ENCODE measurements at regions not wholly inside any gene's neighbourhood (a gene's known extent, or its start where the extent isn't known, plus 50 kb on each side); places are given as distances from the start of the nearest gene placed in this dataset.

GRCh38 chr3:193992425-193993037, 143.4 kb upstream of the HES1 start:
- TF ChIP-seq EZH2 (IDR thresholded peaks at IDR 0.05; ENCODE audit: low read depth, low read length, severe bottlenecking) (no peak), SIN3A (conservative IDR thresholded peaks at IDR 0.05 in 1 of 2, IDR thresholded peaks at IDR 0.05 in 1 of 2; ENCODE audit: low read depth in 1 of 2, low read length in 2 of 2) (no peak), CTCF (IDR thresholded peaks at IDR 0.05; ENCODE audit: control extremely low read depth in 1 of 3, insufficient read depth in 1 of 3, low read depth in 1 of 3, low read length in 3 of 3) (no peak), YY1 (IDR thresholded peaks at IDR 0.05; ENCODE audit: low read depth, low read length) (no peak), POLR2A (IDR thresholded peaks at IDR 0.05; ENCODE audit: control extremely low read depth in 1 of 2, low read depth in 2 of 2, low read length in 2 of 2) (no peak), EGR1 (IDR thresholded peaks at IDR 0.05; ENCODE audit: borderline replicate concordance, low read depth, low read length) (no peak), EP300 (IDR thresholded peaks at IDR 0.05; ENCODE audit: borderline replicate concordance in 1 of 2, low read depth in 2 of 2, low read length in 2 of 2) (no peak)

Data from H1 (cell line).